ENCODE measurements at regions not wholly inside any gene's neighbourhood (a gene's known extent, or its start where the extent isn't known, plus 50 kb on each side); places are given as distances from the start of the nearest gene placed in this dataset.

GRCh38 chr5:56288873-56289601 is 55.9 kb upstream of the ANKRD55 start:
- DNase-seq = no peak

- DNase-seq = no peak
These were observed 53.1 kb upstream of the ANKRD55 start for GRCh38 chr5:56286015-56286884.

GRCh38 chr5:56282951-56283350 is 49.8 kb upstream of the ANKRD55 start:
- DNase-seq = no peak
